ENCODE measurements at regions not wholly inside any gene's neighbourhood (a gene's known extent, or its start where the extent isn't known, plus 50 kb on each side); places are given as distances from the start of the nearest gene placed in this dataset.

GRCh38 chr5:87210076-87210475, 57.6 kb upstream of the RASA1 start:
- no peak for TF ChIP-seq MAX (IDR thresholded peaks at IDR 0.05)
- no peak for TF ChIP-seq POLR2A (IDR thresholded peaks at IDR 0.05; ENCODE audit: low read length)
- no peak for TF ChIP-seq CTCF (IDR thresholded peaks at IDR 0.05)
- TF ChIP-seq HOXB5 (CRISPR knock-in tag; IDR thresholded peaks at IDR 0.05): no peak
- no peak for TF ChIP-seq SREBF2 (IDR thresholded peaks at IDR 0.05)
- no peak for TF ChIP-seq EP300 (IDR thresholded peaks at IDR 0.05)
- TF ChIP-seq PHF8 (IDR thresholded peaks at IDR 0.05; ENCODE audit: borderline replicate concordance, low read depth): no peak
- TF ChIP-seq USF2 (IDR thresholded peaks at IDR 0.05): no peak
- TF ChIP-seq CHD2 (IDR thresholded peaks at IDR 0.05; ENCODE audit: low read length, partially characterized antibody): no peak
- no peak for TF ChIP-seq ESRRA (IDR thresholded peaks at IDR 0.05; ENCODE audit: borderline replicate concordance, low read length)
